GM19324 (cell line): ENCODE measurements at regions not wholly inside any gene's neighbourhood (a gene's known extent, or its start where the extent isn't known, plus 50 kb on each side); places are given as distances from the start of the nearest gene placed in this dataset.
"Not testable (repeated sequence)": the region's sequence is repeated elsewhere in the genome, so short reads cannot be mapped to it uniquely, and the experiment has no call there.

Experiments used
- ATAC-seq: cut with Tn5 transposase; IDR thresholded peaks from one replicate; pipeline ENCODE4 v1.9.1; 2021; ENCODE audit warnings: mild to moderate bottlenecking, moderate library complexity; ENCODE audit not compliant: unreplicated experiment, low FRiP score

GRCh38 chr1:8121261-8122159, 95.4 kb upstream of the ERRFI1 start:
- no peak for ATAC-seq

GRCh38 chr1:8120693-8121260, 94.7 kb upstream of the ERRFI1 start:
- no peak for ATAC-seq

DNA sequence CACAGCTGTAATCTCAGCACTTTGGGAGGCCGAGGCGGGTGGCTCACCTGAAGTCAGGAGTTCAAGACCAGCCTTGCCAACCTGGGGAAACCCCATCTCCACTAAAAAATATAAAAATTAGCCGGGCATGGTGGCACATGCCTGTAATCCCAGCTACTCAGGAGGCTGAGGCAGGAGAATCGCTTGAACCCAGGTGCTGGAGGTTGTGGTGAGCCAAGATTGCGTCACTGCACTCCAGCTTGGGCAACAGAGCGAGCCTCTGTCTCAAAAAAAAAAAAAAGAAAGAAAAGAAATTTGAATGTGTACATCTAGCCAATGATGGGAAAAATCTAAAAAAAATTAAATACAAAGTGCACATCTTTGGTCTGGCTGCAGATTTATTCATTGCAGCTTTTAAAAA, 92.6 kb upstream of the ERRFI1 start:
- not testable (repeated sequence) for ATAC-seq

DNA sequence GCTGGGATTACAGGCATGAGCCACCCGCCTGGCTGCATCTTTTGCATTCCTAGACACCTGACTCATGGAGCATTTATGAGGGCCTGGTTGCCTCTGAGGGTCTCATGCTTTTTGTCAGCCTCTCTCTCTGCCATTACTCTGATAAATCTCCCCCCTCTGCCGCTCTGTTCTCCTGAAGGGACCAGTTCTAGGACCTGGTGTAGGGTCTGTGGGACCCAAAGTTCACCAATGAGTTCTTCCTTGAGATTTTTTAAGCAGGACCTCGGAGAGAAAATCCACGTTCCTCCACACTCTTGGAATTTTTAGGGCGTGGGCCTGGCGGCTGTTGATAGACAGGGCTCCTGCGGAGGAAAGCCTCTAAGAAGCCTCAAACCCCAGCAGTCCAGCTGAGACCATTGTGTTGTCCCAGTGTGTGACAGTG, 91.9 kb upstream of the ERRFI1 start:
- no peak for ATAC-seq

GRCh38 chr1:8116894-8117264, 90.8 kb upstream of the ERRFI1 start:
- no peak for ATAC-seq

GRCh38 chr1:8115769-8116167, 89.7 kb upstream of the ERRFI1 start:
- no peak for ATAC-seq

GRCh38 chr1:8115031-8115768, 89.1 kb upstream of the ERRFI1 start:
- ATAC-seq = no peak

DNA sequence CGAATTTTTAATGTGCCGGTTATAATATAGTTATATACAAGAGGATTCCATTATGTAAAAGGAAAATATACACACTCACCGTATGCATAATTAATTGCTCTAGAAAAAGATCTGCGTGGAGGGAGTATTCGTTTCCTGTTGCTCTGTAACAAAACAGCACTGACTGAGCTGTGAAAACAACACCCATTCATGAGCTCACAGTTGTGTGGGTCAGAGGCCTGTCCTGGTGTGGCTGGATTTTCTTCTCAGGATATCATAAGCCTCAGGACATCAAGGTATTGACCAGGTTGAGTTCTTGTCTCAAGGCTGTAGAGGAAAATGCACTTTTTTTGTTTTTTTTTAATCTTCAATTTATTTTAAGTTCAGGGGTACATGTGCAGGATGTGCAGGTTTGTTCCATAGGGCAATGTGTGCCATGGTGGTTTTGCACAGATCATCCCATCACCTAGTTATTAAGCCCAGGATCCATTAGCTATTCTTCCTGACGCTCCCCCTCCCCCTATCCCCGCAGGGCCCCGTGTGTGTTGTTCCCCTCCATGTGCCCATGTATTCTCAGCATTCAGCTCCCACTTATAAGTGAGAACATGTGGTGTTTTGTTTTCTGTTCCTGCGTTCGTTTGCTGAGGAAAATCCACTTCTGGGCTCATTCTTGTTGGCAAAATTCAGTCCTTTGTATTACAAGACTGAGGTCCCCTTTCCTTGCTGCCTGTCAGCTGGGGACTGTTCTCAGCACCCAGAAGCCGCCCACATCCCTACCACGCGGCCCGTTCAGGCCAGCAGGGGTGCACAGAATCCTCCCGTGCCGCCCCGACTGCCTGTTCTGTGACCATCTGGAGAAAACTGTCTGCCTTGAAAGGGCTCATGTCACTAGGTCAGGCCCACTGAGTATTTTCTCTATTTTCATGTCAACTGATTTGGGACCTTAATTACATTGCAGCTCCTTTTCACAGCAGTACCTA, 87.4 kb upstream of the ERRFI1 start:
- no peak for ATAC-seq

DNA sequence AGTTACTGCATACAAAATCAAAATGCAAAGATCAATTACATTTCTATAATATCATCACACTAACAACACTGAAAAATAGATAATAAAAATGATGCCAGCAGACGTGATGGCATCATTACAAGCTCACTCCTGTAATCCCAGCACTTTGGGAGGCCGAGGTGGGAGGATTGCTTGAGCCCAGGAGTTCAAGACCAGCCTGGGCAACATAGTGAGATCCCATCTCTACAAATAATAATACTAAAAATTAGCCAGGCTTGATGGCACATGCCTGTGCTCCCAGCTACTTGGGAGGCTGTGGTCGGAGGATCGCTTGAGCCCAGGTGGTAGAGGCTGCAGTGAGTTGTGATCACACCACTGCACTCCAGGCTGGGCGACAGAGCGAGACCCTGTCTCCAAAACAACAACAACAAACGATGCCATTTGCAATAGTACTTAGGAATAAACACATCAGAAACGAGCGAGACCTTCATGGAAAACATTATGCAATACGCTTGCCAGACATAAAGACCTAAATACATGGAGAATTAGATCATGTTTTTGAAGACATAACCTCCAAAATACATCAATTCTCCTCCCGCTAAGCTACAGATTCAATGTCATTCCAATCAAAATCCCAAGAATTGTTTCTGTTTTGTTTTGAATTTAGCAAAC, 86.6 kb upstream of the ERRFI1 start:
- ATAC-seq = no peak

DNA sequence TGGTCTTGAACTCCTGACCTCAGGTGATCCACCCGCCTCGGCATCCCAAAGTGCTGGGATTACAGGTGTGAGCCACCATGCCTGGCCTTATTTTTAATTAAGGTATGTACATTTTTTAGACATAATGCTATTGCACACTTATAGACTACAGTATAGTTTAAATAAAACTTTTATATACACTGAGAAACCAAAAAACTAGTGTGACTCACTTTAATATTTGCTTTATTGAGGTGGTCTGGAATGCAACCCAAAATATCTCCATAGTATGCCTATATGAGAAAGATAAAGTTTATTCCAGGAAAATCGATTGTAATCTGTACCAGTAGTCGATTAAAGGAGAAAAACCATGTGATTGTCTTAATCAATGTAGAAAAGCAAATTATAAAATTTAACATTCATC, 85.5 kb upstream of the ERRFI1 start:
- no peak for ATAC-seq

DNA sequence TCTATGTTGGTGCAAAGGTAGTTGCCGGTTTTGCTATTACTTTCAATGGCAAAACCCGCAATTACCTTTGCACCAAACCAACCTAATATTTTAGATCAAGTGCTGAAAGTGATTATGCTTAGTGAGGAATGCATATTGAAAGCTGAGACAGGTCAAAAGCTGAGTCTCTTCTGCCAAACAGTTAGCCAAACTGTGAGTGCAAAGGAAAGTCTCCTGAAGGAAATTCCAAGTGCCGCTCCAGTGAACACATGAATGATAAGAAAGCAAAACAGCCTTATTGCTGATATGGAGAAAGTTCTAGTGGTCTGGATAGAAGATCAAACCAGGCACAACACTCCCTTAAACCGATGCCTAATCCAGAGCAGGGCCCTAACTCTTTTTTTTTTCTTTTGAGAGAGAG, 83.1 kb upstream of the ERRFI1 start:
- ATAC-seq = no peak

DNA sequence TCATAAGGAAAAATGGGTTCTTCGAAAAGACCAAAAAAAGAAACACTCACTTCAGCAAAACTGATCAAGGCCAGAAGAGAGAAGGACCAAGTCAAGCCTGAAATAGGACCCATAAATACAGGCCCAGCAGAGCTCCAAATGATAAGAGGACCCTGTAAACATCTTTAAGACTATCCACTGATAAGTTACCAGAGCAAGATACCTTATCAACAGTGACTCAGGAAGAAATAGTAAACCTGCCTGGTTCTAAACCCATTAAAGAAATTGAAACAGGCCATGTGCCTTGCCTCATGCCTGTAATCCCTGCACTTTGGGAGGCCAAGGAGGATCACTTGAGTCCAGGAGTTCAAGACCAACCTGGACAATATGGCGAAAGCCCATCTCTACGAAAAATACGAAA, 81.8 kb upstream of the ERRFI1 start:
- no peak for ATAC-seq

DNA sequence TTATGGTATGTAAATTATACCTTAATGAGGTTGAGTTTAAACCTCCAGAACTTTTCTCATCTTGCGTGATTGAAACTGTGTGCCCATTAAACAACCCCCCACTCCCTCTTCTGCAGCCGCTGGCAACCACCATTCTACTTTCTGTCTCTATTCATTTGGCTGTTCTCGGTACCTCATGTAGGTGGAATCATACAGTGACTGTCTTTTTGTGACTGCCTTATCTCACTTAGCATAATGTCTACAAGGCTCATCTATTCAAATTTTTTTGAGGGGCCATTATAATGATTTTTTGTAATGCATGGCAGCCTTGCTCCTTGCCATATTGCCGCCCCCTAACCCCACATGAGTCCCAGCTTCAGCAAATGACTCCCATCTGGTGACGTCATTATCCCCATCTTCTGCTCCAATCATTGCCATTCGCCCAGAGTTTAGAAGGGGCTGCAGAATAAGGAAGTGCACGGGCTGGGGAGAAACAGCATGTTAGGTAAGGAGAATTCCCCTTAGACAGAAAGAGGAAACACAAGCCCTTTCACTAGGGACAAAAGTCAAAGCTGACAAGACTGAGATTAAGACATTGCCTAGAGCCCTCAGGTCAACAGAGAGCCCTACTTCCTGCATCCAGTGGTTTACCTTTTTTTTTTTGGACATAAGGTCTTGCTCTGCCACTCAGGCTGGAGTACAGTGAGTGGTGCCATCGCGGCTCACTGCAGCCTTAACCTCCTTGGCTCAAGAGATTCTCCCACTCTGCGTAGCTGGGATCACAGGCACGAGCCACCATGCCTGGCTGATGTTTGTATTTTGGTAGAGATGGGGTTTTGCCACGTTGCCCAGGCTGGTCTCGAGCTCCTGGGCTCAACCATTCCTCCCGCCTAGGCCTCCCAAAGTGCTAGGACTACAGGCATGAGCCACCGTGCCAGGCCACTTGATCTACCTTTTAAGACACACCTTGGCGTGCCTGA, 78.4 kb upstream of the ERRFI1 start:
- ATAC-seq = no peak

DNA sequence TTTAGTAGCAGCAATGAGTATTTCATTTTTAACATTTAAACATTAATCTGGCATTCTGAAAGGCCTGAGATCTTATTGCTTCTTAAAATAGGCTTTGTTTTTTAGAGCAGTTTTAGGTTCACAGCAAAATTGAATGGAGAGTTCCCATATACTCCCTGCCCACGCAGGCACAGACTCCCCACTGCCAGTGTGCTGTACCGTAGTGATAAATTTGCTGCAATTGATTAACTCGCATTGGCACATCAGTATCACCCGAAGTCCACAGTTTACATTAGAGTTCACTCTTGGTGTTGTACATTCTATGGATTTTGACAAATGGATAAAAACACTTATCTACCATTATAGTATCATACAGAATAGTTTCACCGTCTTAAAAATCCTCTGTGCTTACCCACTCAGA, 71.8 kb upstream of the ERRFI1 start:
- ATAC-seq = no peak

GRCh38 chr1:8097077-8097799, 71.1 kb upstream of the ERRFI1 start:
- ATAC-seq = peak; percentile 55

DNA sequence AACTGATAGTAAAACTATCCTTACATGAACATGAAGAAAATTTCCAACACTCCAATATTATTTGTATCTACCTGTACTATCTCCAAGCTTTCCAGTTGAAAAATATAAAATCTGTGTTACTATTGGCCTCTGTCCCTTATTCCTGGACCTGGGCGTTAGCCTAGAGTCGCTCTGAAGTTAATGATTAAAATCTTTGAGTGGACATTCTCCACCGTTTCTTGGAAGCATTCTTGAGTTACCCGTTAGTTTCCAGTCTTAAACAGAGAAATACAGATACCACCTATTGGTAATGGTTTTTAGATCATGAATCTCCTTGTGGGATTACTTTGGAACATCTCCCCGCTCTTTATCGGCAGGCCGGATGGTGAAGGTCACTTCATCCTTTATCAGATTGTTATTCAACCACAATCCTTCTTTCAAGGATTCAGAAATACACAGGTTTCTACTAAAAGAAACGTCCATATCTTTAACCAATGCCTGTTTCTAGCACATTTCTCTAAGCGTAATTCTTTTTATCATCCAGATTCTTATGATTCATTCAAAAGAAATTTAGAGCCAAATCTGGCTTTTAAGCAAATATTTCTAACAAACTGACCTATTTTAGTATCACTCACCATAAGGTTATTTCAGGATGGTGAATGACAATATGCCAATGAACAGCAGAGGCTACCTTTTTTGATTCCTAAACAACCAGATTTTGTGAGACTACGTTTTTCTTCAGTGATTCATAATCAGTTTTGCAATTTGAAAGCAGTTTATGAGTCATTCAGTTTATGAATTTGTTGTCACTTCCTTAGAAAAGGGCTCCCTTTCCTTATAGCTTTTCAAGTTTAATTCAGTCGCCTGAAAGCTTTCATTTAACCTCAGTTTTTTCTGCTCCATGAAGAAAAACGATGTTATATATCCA, 70.2 kb upstream of the ERRFI1 start:
- no peak for ATAC-seq

DNA sequence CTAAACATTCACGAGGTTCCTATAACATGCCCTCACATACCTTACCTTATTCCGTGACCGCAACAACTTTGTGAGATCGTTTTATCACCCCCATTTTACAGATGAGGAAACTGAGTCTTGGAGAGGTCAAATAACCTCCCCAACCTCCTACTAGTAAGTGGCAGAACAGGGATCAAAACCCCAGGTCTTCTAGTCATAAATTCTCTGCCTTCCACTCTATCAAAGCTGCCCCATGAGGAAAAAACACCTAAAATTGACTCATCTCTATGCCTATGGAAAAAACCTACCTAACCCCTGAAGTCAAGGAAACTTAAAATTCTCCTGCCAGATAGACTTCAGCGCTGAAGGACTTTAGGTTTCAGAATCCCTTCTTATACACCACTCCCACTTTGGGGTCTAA, 69.5 kb upstream of the ERRFI1 start:
- ATAC-seq = no peak
